ENCODE measurements at regions not wholly inside any gene's neighbourhood (a gene's known extent, or its start where the extent isn't known, plus 50 kb on each side); places are given as distances from the start of the nearest gene placed in this dataset.
"Not testable (repeated sequence)": the region's sequence is repeated elsewhere in the genome, so short reads cannot be mapped to it uniquely, and the experiment has no call there.

DNA sequence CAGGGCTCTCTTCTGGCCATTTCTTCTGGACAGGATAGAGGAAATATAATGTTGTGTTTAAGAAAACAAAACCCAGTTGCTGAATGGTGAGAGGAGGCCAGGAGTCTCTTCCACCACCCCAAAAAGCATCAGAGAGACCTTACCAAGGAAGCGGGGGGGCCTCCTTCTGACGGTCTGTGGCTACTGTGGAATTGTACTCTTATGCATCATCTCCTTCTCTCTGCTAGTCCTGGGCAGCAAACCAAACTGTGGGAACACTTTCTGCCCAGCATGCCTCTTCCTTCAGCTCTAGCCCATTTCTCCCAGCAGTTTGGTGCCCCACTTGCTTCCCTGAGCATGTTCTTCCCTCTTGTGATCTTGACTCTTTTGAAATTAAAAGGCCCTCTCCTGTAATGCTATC lies 157.7 kb downstream of the HHIPL2 start:
- Histone ChIP-seq H3K27me3 (ENCODE audit: control insufficient read depth in 5 of 5, insufficient read depth in 4 of 5, low read length in 5 of 5) (no peaks in the 10 kb centered on the region), H3K9me3 (ENCODE audit: control insufficient read depth in 5 of 5, low read length in 5 of 5) (no peaks in the 10 kb centered on the region), H3K36me3 (ENCODE audit: control insufficient read depth in 5 of 5, insufficient read depth in 5 of 5, low read length in 5 of 5) (no peaks in the 10 kb centered on the region), H3K4me3 (ENCODE audit: low read depth in 1 of 5, low read length in 5 of 5) (no peak overlapping the region), H3K9ac (ENCODE audit: low read length in 5 of 5) (no peak overlapping the region), H3K27ac (ENCODE audit: low read depth, low read length) (no peak overlapping the region), H3K4me1 (ENCODE audit: control insufficient read depth in 5 of 5, insufficient read depth in 5 of 5, low read length in 5 of 5) (no peaks in the 10 kb centered on the region)

DNA sequence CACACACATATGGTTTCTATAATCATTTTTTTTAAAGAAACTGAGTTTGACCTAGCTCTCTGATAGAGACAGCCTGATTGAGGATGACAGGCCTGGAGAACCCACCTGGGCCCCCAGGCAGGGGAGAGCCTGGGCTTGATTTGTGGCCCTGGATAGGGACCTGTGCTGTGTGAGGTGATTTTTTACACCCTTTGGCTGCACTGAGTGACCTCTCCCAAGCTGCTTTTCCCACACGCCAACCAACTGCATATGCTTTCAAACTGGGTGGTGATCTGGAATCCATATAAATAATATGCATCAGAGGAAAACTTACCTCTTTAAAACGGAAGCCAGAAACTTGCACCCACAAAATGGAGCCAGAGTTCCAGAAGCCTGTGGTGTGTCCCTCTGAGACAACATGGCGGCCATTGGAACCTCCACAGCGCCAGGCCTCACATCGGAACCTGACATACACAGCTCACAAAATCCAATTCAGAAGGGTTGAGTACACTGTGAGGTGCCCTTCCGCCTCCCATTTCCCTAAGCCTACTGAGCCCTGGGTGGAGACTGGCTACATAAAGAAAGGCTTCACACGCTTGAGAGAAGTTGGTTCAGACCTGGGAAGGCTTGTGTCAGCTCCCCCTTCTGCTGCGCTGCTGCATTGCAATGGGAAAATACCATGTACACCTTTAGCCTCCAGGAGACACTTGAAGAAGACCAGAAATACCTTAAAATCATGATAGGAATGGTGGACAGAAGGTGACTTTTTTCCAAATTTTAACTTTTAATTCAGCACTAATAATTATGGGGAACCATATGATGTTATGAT lies 160.7 kb downstream of the HHIPL2 start:
- no peaks in the 10 kb centered on the region for H3K36me3 ChIP-seq (ENCODE audit: control insufficient read depth in 5 of 5, insufficient read depth in 5 of 5, low read length in 5 of 5)
- H3K4me3 ChIP-seq (ENCODE audit: low read depth in 1 of 5, low read length in 5 of 5) = no peak overlapping the region
- no peak overlapping the region for H3K9ac ChIP-seq (ENCODE audit: low read length in 5 of 5)
- H3K4me1 ChIP-seq (ENCODE audit: control insufficient read depth in 5 of 5, insufficient read depth in 5 of 5, low read length in 5 of 5) = no peaks in the 10 kb centered on the region
- no peak overlapping the region for H3K27ac ChIP-seq (ENCODE audit: low read depth, low read length)
- H3K27me3 ChIP-seq (ENCODE audit: control insufficient read depth in 5 of 5, insufficient read depth in 4 of 5, low read length in 5 of 5) = no peaks in the 10 kb centered on the region
- peaks cover 0 to 3% (median 0%) of the 10 kb centered on the region in 5 donors for H3K9me3 ChIP-seq (ENCODE audit: control insufficient read depth in 5 of 5, low read length in 5 of 5)

DNA sequence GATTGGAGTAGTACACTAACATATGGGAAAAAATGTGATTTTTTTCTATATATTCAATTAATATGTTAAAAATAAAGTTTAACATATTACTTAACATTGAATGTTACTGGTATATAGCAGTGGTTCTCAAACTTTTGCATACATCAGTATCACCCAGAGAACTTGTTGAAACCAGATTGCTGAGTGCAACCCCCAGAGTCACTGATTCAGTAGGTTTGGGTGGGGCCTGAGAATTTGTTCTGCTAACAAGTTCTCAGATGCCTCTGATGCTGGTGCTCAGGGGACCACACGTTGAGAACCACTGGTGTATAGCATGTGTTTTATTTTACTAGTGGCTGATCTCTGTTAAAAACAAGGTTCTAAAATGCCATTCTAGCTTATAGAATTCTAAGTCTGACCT lies 161.9 kb downstream of the HHIPL2 start:
- H3K27ac ChIP-seq (ENCODE audit: low read depth, low read length) = no peak overlapping the region
- H3K4me1 ChIP-seq (ENCODE audit: control insufficient read depth in 5 of 5, insufficient read depth in 5 of 5, low read length in 5 of 5) = no peaks in the 10 kb centered on the region
- H3K27me3 ChIP-seq (ENCODE audit: control insufficient read depth in 5 of 5, insufficient read depth in 4 of 5, low read length in 5 of 5) = no peaks in the 10 kb centered on the region
- no peak overlapping the region for H3K4me3 ChIP-seq (ENCODE audit: low read depth in 1 of 5, low read length in 5 of 5)
- no peak overlapping the region for H3K9ac ChIP-seq (ENCODE audit: low read length in 5 of 5)
- no peaks in the 10 kb centered on the region for H3K36me3 ChIP-seq (ENCODE audit: control insufficient read depth in 5 of 5, insufficient read depth in 5 of 5, low read length in 5 of 5)
- H3K9me3 ChIP-seq (ENCODE audit: control insufficient read depth in 5 of 5, low read length in 5 of 5) = peaks cover 0 to 3% (median 0%) of the 10 kb centered on the region in 5 donors

DNA sequence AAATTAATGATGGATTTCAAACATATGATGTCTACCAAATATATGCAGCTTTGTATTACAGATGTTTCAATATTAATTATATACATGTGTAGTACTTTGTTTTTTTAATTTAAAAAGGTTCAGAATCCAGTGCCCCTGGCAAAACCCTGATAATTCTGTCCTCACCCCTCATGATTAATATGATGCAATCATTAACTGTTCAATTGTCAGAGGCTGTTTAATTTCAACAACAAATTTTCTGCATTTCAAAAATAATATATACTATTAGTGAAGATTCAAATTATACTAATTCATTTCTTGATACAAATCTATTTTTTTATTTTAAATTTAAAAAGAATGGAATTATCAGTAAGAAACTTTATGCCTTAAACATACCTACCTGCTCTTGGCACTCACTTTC lies 162.6 kb downstream of the HHIPL2 start:
- Histone ChIP-seq H3K27me3 (ENCODE audit: control insufficient read depth in 5 of 5, insufficient read depth in 4 of 5, low read length in 5 of 5) (no peaks in the 10 kb centered on the region), H3K36me3 (ENCODE audit: control insufficient read depth in 5 of 5, insufficient read depth in 5 of 5, low read length in 5 of 5) (no peaks in the 10 kb centered on the region), H3K27ac (ENCODE audit: low read depth, low read length) (no peak overlapping the region), H3K4me3 (ENCODE audit: low read depth in 1 of 5, low read length in 5 of 5) (no peak overlapping the region), H3K9ac (ENCODE audit: low read length in 5 of 5) (no peak overlapping the region), H3K9me3 (ENCODE audit: control insufficient read depth in 5 of 5, low read length in 5 of 5) (peaks cover 0 to 3% (median 0%) of the 10 kb centered on the region in 5 donors), H3K4me1 (ENCODE audit: control insufficient read depth in 5 of 5, insufficient read depth in 5 of 5, low read length in 5 of 5) (no peaks in the 10 kb centered on the region)

DNA sequence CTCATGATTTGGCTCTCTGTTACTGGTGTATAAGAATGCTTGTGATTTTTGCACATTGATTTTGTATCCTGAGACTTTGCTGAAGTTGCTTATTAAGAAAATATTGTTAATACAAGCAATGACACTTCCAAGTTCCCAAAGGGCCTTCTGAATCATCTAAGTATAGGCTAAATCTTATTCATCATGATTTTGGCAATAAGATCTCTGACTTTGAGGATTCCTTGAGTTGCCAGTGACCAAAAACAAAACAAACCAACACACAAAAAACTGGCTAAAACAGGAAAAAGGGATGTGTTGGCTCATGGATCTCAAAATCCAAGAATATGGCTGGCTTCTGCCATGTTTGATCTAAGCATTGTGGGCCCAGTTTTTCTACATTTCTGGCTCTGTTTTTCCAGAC lies 163.4 kb downstream of the HHIPL2 start:
- Histone ChIP-seq H3K4me3 (ENCODE audit: low read depth in 1 of 5, low read length in 5 of 5) (no peak overlapping the region), H3K27ac (ENCODE audit: low read depth, low read length) (no peak overlapping the region), H3K4me1 (ENCODE audit: control insufficient read depth in 5 of 5, insufficient read depth in 5 of 5, low read length in 5 of 5) (no peaks in the 10 kb centered on the region), H3K9me3 (ENCODE audit: control insufficient read depth in 5 of 5, low read length in 5 of 5) (peaks cover 0 to 3% (median 0%) of the 10 kb centered on the region in 5 donors), H3K36me3 (ENCODE audit: control insufficient read depth in 5 of 5, insufficient read depth in 5 of 5, low read length in 5 of 5) (no peaks in the 10 kb centered on the region), H3K27me3 (ENCODE audit: control insufficient read depth in 5 of 5, insufficient read depth in 4 of 5, low read length in 5 of 5) (no peaks in the 10 kb centered on the region), H3K9ac (ENCODE audit: low read length in 5 of 5) (no peak overlapping the region)

DNA sequence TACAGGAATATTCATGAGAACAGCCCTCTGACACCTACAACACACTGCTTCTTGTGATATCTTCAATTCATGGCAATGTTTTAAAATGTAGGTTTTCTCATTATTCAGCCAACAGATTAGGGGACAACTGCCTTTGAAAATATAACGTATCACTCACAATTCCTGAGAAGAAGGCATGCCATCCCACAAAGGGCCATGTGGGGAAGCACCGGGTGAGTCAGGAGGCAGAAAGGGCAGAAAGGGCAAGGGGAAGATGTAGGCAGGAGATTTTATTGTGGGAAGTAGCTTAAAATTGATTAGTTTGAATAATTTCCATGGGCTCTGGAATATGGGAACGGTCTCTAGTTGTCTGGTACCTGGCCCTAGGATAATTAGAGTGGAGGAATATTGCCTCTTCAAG lies 165.7 kb downstream of the HHIPL2 start:
- Histone ChIP-seq H3K9ac (ENCODE audit: low read length in 5 of 5) (no peak overlapping the region), H3K4me3 (ENCODE audit: low read depth in 1 of 5, low read length in 5 of 5) (no peak overlapping the region), H3K27me3 (ENCODE audit: control insufficient read depth in 5 of 5, insufficient read depth in 4 of 5, low read length in 5 of 5) (no peaks in the 10 kb centered on the region), H3K9me3 (ENCODE audit: control insufficient read depth in 5 of 5, low read length in 5 of 5) (peaks cover 0 to 3% (median 0%) of the 10 kb centered on the region in 5 donors), H3K27ac (ENCODE audit: low read depth, low read length) (no peak overlapping the region), H3K4me1 (ENCODE audit: control insufficient read depth in 5 of 5, insufficient read depth in 5 of 5, low read length in 5 of 5) (no peaks in the 10 kb centered on the region), H3K36me3 (ENCODE audit: control insufficient read depth in 5 of 5, insufficient read depth in 5 of 5, low read length in 5 of 5) (no peaks in the 10 kb centered on the region)

DNA sequence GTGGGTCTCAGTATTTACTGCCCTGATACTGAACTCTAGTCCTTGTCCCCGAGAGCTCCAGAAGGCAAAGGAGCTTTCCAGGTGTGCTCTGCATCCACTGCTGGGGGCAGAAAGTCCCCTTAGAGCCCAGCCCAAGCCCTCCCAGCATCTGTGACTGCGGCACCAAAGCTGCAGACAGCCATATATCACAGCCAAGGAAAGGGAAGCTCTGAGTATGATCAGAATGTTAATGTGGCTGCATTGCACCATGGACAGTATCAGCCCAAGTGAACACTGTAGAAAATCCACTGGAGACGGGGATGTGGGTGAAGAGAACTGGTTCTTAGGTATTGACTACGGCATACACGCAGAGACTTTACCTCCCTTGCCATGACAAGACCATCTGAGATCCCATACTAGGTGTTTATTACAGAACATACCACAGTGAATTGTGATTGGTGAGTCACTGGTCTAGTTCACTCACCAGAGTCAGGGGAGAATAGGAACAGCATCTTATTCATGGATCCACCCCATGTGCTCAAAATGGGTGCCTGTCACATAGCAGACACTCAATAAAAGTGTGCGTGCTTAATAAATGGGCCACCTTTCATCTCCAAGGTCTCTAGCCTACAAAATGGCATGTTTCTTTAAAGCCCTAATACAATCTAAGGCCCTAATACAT lies 170.3 kb downstream of the HHIPL2 start:
- H3K9me3 ChIP-seq (ENCODE audit: control insufficient read depth in 5 of 5, low read length in 5 of 5) = no peaks in the 10 kb centered on the region
- no peak overlapping the region for H3K9ac ChIP-seq (ENCODE audit: low read length in 5 of 5)
- no peaks in the 10 kb centered on the region for H3K27me3 ChIP-seq (ENCODE audit: control insufficient read depth in 5 of 5, insufficient read depth in 4 of 5, low read length in 5 of 5)
- no peak overlapping the region for H3K27ac ChIP-seq (ENCODE audit: low read depth, low read length)
- H3K36me3 ChIP-seq (ENCODE audit: control insufficient read depth in 5 of 5, insufficient read depth in 5 of 5, low read length in 5 of 5) = no peaks in the 10 kb centered on the region
- no peak overlapping the region for H3K4me3 ChIP-seq (ENCODE audit: low read depth in 1 of 5, low read length in 5 of 5)
- H3K4me1 ChIP-seq (ENCODE audit: control insufficient read depth in 5 of 5, insufficient read depth in 5 of 5, low read length in 5 of 5) = no peaks in the 10 kb centered on the region

DNA sequence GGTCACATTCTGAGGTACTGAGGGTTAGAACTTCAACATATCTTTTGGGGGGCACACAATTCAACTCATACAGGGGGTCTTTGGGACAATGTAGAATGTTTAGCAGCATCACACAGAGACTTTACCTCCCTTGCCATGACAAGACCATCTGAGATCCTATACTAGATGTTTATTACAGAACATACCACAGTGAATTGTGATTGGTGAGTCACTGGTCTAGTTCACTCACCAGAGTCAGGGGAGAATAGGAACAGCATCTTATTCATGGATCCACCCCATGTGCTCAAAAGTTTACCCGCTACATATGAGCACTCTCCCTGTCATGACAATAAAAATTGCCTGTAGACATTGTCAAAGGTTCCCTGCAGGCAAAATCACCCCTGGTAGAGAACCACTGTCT lies 171.1 kb downstream of the HHIPL2 start:
- not testable (repeated sequence) for H3K36me3 ChIP-seq (ENCODE audit: control insufficient read depth in 5 of 5, insufficient read depth in 5 of 5, low read length in 5 of 5); H3K9ac ChIP-seq (ENCODE audit: low read length in 5 of 5); H3K4me1 ChIP-seq (ENCODE audit: control insufficient read depth in 5 of 5, insufficient read depth in 5 of 5, low read length in 5 of 5); H3K4me3 ChIP-seq (ENCODE audit: low read depth in 1 of 5, low read length in 5 of 5); H3K27ac ChIP-seq (ENCODE audit: low read depth, low read length); H3K9me3 ChIP-seq (ENCODE audit: control insufficient read depth in 5 of 5, low read length in 5 of 5); H3K27me3 ChIP-seq (ENCODE audit: control insufficient read depth in 5 of 5, insufficient read depth in 4 of 5, low read length in 5 of 5)

DNA sequence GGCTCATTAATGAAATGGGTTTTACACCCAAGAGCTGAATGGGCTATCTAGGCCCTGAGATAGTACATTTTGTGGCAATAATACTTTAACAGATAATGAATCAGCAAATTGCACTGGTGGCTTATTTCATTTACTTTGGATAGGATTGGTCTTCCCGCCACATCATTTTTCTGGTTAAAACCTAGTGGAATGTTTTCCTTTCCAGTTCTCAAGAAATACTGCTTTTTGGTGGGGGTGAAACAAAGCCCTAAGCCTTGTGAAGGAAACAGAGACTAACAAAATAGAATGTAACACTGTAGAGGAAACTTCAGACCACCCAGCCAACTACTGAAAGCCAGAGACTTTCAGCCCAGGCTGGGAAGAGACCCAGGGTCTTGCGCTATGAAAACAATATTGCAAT lies 172.2 kb downstream of the HHIPL2 start:
- Histone ChIP-seq H3K27ac (ENCODE audit: low read depth, low read length) (no peak overlapping the region), H3K9ac (ENCODE audit: low read length in 5 of 5) (no peak overlapping the region), H3K4me1 (ENCODE audit: control insufficient read depth in 5 of 5, insufficient read depth in 5 of 5, low read length in 5 of 5) (no peaks in the 10 kb centered on the region), H3K36me3 (ENCODE audit: control insufficient read depth in 5 of 5, insufficient read depth in 5 of 5, low read length in 5 of 5) (no peaks in the 10 kb centered on the region), H3K9me3 (ENCODE audit: control insufficient read depth in 5 of 5, low read length in 5 of 5) (no peaks in the 10 kb centered on the region), H3K27me3 (ENCODE audit: control insufficient read depth in 5 of 5, insufficient read depth in 4 of 5, low read length in 5 of 5) (no peaks in the 10 kb centered on the region), H3K4me3 (ENCODE audit: low read depth in 1 of 5, low read length in 5 of 5) (no peak overlapping the region)

DNA sequence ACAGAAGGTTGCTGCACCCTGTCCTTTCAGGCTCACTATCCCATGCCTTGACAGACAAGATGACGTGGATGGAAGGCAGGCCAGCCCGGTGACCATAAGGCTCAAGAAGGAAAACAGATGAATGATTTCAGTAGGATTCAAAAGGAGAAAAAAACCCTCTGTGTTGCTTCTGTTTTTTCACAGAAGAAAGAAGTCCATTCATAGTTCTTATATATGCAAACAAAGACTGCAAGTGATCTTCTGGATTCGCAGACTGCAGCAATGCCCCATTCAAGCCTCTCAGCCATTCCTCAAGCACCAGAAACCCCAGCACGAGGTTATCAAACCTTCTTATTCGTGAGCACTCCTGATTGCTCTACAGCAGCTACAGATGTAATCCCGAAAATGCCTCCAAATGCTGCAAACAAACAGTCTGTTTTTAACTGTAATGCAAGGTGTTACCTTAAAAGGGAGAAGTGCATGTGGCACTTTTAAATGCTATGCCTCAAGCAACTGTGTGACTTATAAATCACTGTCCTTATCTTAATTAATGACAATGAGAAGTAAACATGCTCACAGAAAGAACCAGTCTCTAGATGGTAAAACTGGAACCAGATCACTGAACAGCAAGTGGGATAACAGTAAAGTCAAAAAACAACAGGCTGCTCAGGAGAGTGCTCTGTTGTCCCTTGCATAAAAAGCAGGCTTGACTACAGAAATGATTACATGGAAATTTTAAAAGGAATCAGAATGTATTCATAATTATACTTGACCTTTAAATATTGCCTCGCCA lies 173.9 kb downstream of the HHIPL2 start:
- Histone ChIP-seq H3K27me3 (ENCODE audit: control insufficient read depth in 5 of 5, insufficient read depth in 4 of 5, low read length in 5 of 5) (no peaks in the 10 kb centered on the region), H3K36me3 (ENCODE audit: control insufficient read depth in 5 of 5, insufficient read depth in 5 of 5, low read length in 5 of 5) (no peaks in the 10 kb centered on the region), H3K9ac (ENCODE audit: low read length in 5 of 5) (no peak overlapping the region), H3K27ac (ENCODE audit: low read depth, low read length) (no peak overlapping the region), H3K4me1 (ENCODE audit: control insufficient read depth in 5 of 5, insufficient read depth in 5 of 5, low read length in 5 of 5) (no peaks in the 10 kb centered on the region), H3K9me3 (ENCODE audit: control insufficient read depth in 5 of 5, low read length in 5 of 5) (no peaks in the 10 kb centered on the region), H3K4me3 (ENCODE audit: low read depth in 1 of 5, low read length in 5 of 5) (no peak overlapping the region)
